ENCODE measurements at regions not wholly inside any gene's neighbourhood (a gene's known extent, or its start where the extent isn't known, plus 50 kb on each side); places are given as distances from the start of the nearest gene placed in this dataset.
A peak's percentile ranks its signal among the peaks of the same experiment; 100 is the strongest.

GRCh38 chr12:46676396-46676795 is 149.4 kb downstream of the SLC38A4 start:
- Histone ChIP-seq H3K36me3 (no peaks in the 10 kb centered on the region; the same call in 1 of the 2 replicates), H3K4me3 (no peak overlapping the region), H3K9me3 (no peaks in the 10 kb centered on the region; the same call in 1 of the 2 replicates), H3K27me3 (no peaks in the 10 kb centered on the region)
- DNase-seq = no peak

- H3K27me3 ChIP-seq = no peaks in the 10 kb centered on the region
- H3K9me3 ChIP-seq = no peaks in the 10 kb centered on the region; the same call in 1 of the 2 replicates
- DNase-seq = no peak
- no peak overlapping the region for H3K4me3 ChIP-seq
- peaks cover under 1% of the 10 kb centered on the region; the same call in 1 of the 2 replicates for H3K36me3 ChIP-seq
Measured at GRCh38 chr12:46675736-46676135, 150.1 kb downstream of the SLC38A4 start.

GRCh38 chr12:46674800-46675199 is 151.0 kb downstream of the SLC38A4 start:
- no peaks in the 10 kb centered on the region for H3K27me3 ChIP-seq
- DNase-seq = no peak
- no peak overlapping the region for H3K4me3 ChIP-seq
- H3K36me3 ChIP-seq = peaks cover 2% of the 10 kb centered on the region; the same call in 1 of the 2 replicates
- peaks cover 3% of the 10 kb centered on the region; the same call in 1 of the 2 replicates for H3K9me3 ChIP-seq

GRCh38 chr12:46674129-46674528 is 151.7 kb downstream of the SLC38A4 start:
- no peak overlapping the region for H3K4me3 ChIP-seq
- peaks cover 3% of the 10 kb centered on the region; the same call in 1 of the 2 replicates for H3K9me3 ChIP-seq
- peaks cover 2% of the 10 kb centered on the region; the same call in 1 of the 2 replicates for H3K36me3 ChIP-seq
- H3K27me3 ChIP-seq = no peaks in the 10 kb centered on the region
- no peak for DNase-seq

GRCh38 chr12:46671102-46671501 is 154.7 kb downstream of the SLC38A4 start:
- Histone ChIP-seq H3K4me3 (no peak overlapping the region), H3K9me3 (peaks cover 3% of the 10 kb centered on the region; the same call in 1 of the 2 replicates), H3K27me3 (no peaks in the 10 kb centered on the region), H3K36me3 (peaks cover 4% of the 10 kb centered on the region; the same call in 1 of the 2 replicates)
- DNase-seq = no peak

GRCh38 chr12:46670636-46671035 is 155.2 kb downstream of the SLC38A4 start:
- no peak for DNase-seq
- Histone ChIP-seq H3K9me3 (peaks cover 3% of the 10 kb centered on the region; the same call in 1 of the 2 replicates), H3K36me3 (peaks cover 4% of the 10 kb centered on the region), H3K4me3 (no peak overlapping the region), H3K27me3 (no peaks in the 10 kb centered on the region)

- Histone ChIP-seq H3K36me3 (peaks cover 4% of the 10 kb centered on the region), H3K4me3 (no peak overlapping the region), H3K27me3 (no peaks in the 10 kb centered on the region), H3K9me3 (peaks cover 3% of the 10 kb centered on the region; the same call in 1 of the 2 replicates)
- DNase-seq = no peak
Measured at GRCh38 chr12:46669720-46670119, 156.1 kb downstream of the SLC38A4 start.

- H3K36me3 ChIP-seq = peaks cover 4% of the 10 kb centered on the region
- H3K9me3 ChIP-seq = peaks cover 3% of the 10 kb centered on the region; the same call in 1 of the 2 replicates
- H3K27me3 ChIP-seq = no peaks in the 10 kb centered on the region
- H3K4me3 ChIP-seq = no peak overlapping the region
- DNase-seq = no peak
Measured at GRCh38 chr12:46667551-46667950, 158.2 kb downstream of the SLC38A4 start.

GRCh38 chr12:46664761-46665287 is 161.0 kb downstream of the SLC38A4 start:
- Histone ChIP-seq H3K27me3 (no peaks in the 10 kb centered on the region), H3K9me3 (no peaks in the 10 kb centered on the region; the same call in 1 of the 2 replicates), H3K4me3 (no peak overlapping the region), H3K36me3 (peaks cover 2% of the 10 kb centered on the region)
- peak; percentile 75 for DNase-seq

- no peak overlapping the region for H3K4me3 ChIP-seq
- DNase-seq = no peak
Measured at GRCh38 chr12:46663318-46663717, 162.5 kb downstream of the SLC38A4 start.

GRCh38 chr12:46661110-46661845 is 164.5 kb downstream of the SLC38A4 start:
- Histone ChIP-seq H3K9me3 (no peaks in the 10 kb centered on the region), H3K36me3 (no peaks in the 10 kb centered on the region; the same call in none of the 2 replicates), H3K27me3 (no peaks in the 10 kb centered on the region), H3K4me3 (no peak overlapping the region)
- peak; percentile 17 for DNase-seq

More at GRCh38 chr12:46663318-46663717, 162.5 kb downstream of the SLC38A4 start:
- Histone ChIP-seq H3K9me3 (no peaks in the 10 kb centered on the region), H3K27me3 (no peaks in the 10 kb centered on the region), H3K36me3 (no peaks in the 10 kb centered on the region; the same call in none of the 2 replicates)

- Histone ChIP-seq H3K36me3 (no peaks in the 10 kb centered on the region; the same call in none of the 2 replicates), H3K9me3 (no peaks in the 10 kb centered on the region), H3K27me3 (no peaks in the 10 kb centered on the region), H3K4me3 (no peak overlapping the region)
- DNase-seq = no peak
Measured at GRCh38 chr12:46660719-46661109, 165.1 kb downstream of the SLC38A4 start.

GRCh38 chr12:46660276-46660675 is 165.5 kb downstream of the SLC38A4 start:
- no peak for DNase-seq
- Histone ChIP-seq H3K27me3 (no peaks in the 10 kb centered on the region), H3K4me3 (no peak overlapping the region), H3K36me3 (no peaks in the 10 kb centered on the region; the same call in 1 of the 2 replicates), H3K9me3 (no peaks in the 10 kb centered on the region)

GRCh38 chr12:46659824-46660223 is 166.0 kb downstream of the SLC38A4 start:
- no peak overlapping the region for H3K4me3 ChIP-seq
- no peaks in the 10 kb centered on the region for H3K27me3 ChIP-seq
- DNase-seq = no peak
- H3K36me3 ChIP-seq = no peaks in the 10 kb centered on the region; the same call in 1 of the 2 replicates
- no peaks in the 10 kb centered on the region for H3K9me3 ChIP-seq

- Histone ChIP-seq H3K36me3 (no peaks in the 10 kb centered on the region; the same call in 1 of the 2 replicates), H3K27me3 (no peaks in the 10 kb centered on the region), H3K4me3 (no peak overlapping the region), H3K9me3 (no peaks in the 10 kb centered on the region)
- no peak for DNase-seq
Measured at GRCh38 chr12:46659032-46659650, 166.7 kb downstream of the SLC38A4 start.

- Histone ChIP-seq H3K4me3 (no peak overlapping the region), H3K27me3 (no peaks in the 10 kb centered on the region), H3K36me3 (no peaks in the 10 kb centered on the region; the same call in 1 of the 2 replicates), H3K9me3 (no peaks in the 10 kb centered on the region)
- DNase-seq = no peak
Measured at GRCh38 chr12:46657453-46658411, 168.1 kb downstream of the SLC38A4 start.

Measured in MG63 (cell line).